MM.1S (cell line): ENCODE measurements at regions not wholly inside any gene's neighbourhood (a gene's known extent, or its start where the extent isn't known, plus 50 kb on each side); places are given as distances from the start of the nearest gene placed in this dataset.

ENCODE experiments used
- CTCF ChIP-seq: fragments of 300-600 bp; sonication (generic); IDR thresholded peaks from 2 replicates; pipeline ENCODE4 v1.5.1; 2016; ENCODE audit warnings: antibody characterized with exemption, low read length, mixed read lengths
- EZH2phosphoT487 ChIP-seq: fragments of 300-600 bp; sonication (generic); IDR thresholded peaks from 2 replicates; pipeline ENCODE4 v1.6.1; 2018; ENCODE audit warnings: antibody characterized with exemption, low read length

GRCh38 chr1:96997717-96998116 lies 276.1 kb downstream of the PTBP2 start:
- TF ChIP-seq CTCF (no peak), EZH2phosphoT487 (no peak)
